ENCODE measurements at regions not wholly inside any gene's neighbourhood (a gene's known extent, or its start where the extent isn't known, plus 50 kb on each side); places are given as distances from the start of the nearest gene placed in this dataset.

DNA sequence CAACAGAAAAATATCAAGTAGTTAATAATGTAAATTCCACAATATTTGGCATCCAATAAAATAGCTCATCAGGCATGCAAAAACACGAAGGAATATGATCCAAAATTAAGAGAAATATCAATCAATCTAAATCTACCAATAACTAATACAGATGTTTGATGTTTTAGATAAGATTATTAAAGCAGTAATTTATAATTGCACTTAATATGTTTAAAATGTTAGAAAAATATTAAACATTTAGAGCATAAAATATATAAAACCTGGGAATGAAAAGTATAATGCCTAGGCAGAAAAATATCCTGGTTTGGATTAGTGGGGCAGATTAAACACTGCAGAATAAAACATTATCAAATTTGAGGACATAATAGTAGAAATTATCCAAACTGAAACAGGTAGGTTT lies 879.9 kb downstream of the FAM181B start:
- Histone ChIP-seq H3K9me3 (ENCODE audit: control insufficient read depth, low read length) (no peaks in the 10 kb centered on the region), H3K4me3 (ENCODE audit: low read length) (no peak overlapping the region), H3K4me1 (ENCODE audit: control insufficient read depth, insufficient read depth, low read length) (no peaks in the 10 kb centered on the region), H3K36me3 (ENCODE audit: control insufficient read depth, insufficient read depth, low read length) (no peaks in the 10 kb centered on the region), H3K9ac (ENCODE audit: extremely low read depth, low read length, poor library complexity, severe bottlenecking) (no peak overlapping the region), H3K27ac (ENCODE audit: low read depth, low read length) (no peak overlapping the region), H3K27me3 (ENCODE audit: control insufficient read depth, insufficient read depth, low read length, poor library complexity, severe bottlenecking) (no peaks in the 10 kb centered on the region)
- Mint-ChIP-seq H3K27ac (no peak overlapping the region), H3K9me3 (no peaks in the 10 kb centered on the region), H3K36me3 (ENCODE audit: low read depth) (no peaks in the 10 kb centered on the region), H3K4me1 (no peaks in the 10 kb centered on the region), H3K4me3 (no peak overlapping the region), H3K27me3 (ENCODE audit: insufficient read depth) (no peaks in the 10 kb centered on the region)
- DNase-seq, result no peak
- TF ChIP-seq, protein P1, sequence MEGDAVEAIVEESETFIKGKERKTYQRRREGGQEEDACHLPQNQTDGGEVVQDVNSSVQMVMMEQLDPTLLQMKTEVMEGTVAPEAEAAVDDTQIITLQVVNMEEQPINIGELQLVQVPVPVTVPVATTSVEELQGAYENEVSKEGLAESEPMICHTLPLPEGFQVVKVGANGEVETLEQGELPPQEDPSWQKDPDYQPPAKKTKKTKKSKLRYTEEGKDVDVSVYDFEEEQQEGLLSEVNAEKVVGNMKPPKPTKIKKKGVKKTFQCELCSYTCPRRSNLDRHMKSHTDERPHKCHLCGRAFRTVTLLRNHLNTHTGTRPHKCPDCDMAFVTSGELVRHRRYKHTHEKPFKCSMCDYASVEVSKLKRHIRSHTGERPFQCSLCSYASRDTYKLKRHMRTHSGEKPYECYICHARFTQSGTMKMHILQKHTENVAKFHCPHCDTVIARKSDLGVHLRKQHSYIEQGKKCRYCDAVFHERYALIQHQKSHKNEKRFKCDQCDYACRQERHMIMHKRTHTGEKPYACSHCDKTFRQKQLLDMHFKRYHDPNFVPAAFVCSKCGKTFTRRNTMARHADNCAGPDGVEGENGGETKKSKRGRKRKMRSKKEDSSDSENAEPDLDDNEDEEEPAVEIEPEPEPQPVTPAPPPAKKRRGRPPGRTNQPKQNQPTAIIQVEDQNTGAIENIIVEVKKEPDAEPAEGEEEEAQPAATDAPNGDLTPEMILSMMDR (conservative IDR thresholded peaks at IDR 0.05), result no peak
- no CpG with 5 or more reads among the region's 1 CpG for WGBS, 2 experiments (ENCODE audit: insufficient coverage in 1 of 2, insufficient read length in 1 of 2)

DNA sequence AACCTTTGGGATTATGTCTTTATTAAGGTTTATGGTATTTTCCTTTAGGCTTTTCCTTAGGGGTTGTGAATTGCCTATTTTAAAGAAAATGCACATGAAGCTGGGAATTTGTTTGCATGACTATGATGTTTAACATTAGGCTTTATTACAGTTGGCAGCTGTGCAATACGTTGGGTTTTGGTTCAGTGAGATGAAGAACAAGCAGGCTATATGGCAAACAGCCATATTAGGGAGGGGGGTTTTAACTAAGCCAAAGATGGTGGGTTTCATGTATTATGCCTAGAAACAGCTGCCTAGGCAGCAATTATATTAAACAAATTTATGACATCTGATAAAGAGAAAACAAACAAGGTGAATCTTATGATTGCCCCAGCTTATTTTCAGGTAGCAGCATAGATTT lies 880.8 kb downstream of the FAM181B start:
- TF ChIP-seq, protein P1 (conservative IDR thresholded peaks at IDR 0.05), result no peak
- DNase-seq, result no peak
- Mint-ChIP-seq H3K36me3 (ENCODE audit: low read depth) (no peaks in the 10 kb centered on the region), H3K4me3 (no peak overlapping the region), H3K27ac (no peak overlapping the region), H3K27me3 (ENCODE audit: insufficient read depth) (no peaks in the 10 kb centered on the region), H3K4me1 (no peaks in the 10 kb centered on the region), H3K9me3 (no peaks in the 10 kb centered on the region)
- 85 to 100% methylated on average over 1 of the region's 1 CpG for WGBS, 2 experiments (ENCODE audit: insufficient coverage in 1 of 2, insufficient read length in 1 of 2)
- Histone ChIP-seq H3K4me1 (ENCODE audit: control insufficient read depth, insufficient read depth, low read length) (no peaks in the 10 kb centered on the region), H3K9ac (ENCODE audit: extremely low read depth, low read length, poor library complexity, severe bottlenecking) (no peak overlapping the region), H3K9me3 (ENCODE audit: control insufficient read depth, low read length) (no peaks in the 10 kb centered on the region), H3K27ac (ENCODE audit: low read depth, low read length) (no peak overlapping the region), H3K27me3 (ENCODE audit: control insufficient read depth, insufficient read depth, low read length, poor library complexity, severe bottlenecking) (no peaks in the 10 kb centered on the region), H3K36me3 (ENCODE audit: control insufficient read depth, insufficient read depth, low read length) (no peaks in the 10 kb centered on the region), H3K4me3 (ENCODE audit: low read length) (no peak overlapping the region)

DNA sequence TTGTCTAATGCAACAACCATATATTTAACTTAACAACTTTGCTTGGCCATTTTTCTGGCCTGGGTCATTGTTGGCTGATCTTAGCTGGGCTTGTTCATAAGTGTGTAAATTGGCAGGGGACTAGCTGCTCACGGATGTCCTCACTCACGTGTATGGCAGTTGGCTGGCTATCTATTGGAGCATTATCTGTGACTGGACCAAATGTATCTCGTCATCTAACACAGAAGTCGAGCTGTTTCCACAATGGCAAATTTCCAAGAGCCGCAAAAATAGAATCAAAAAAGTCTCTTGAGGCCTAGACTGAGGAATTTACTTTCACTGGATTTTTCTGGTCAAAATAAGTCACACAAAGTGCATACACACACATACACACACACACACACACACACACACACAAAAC lies 893.3 kb downstream of the FAM181B start:
- Mint-ChIP-seq H3K9me3 (no peaks in the 10 kb centered on the region), H3K36me3 (ENCODE audit: low read depth) (no peaks in the 10 kb centered on the region), H3K4me3 (no peak overlapping the region), H3K27me3 (ENCODE audit: insufficient read depth) (no peaks in the 10 kb centered on the region), H3K4me1 (peaks cover 8% of the 10 kb centered on the region), H3K27ac (no peak overlapping the region)
- no peak overlapping the region for H3K27ac ChIP-seq (ENCODE audit: low read depth, low read length)
- TF ChIP-seq, protein P1 (conservative IDR thresholded peaks at IDR 0.05), result no peak
- no peak overlapping the region for H3K4me3 ChIP-seq (ENCODE audit: low read length)
- no peak overlapping the region for H3K9ac ChIP-seq (ENCODE audit: extremely low read depth, low read length, poor library complexity, severe bottlenecking)
- no peaks in the 10 kb centered on the region for H3K9me3 ChIP-seq (ENCODE audit: control insufficient read depth, low read length)
- no peak for DNase-seq
- 91 to 92% methylated on average over 4 to 5 of the region's 5 CpGs for WGBS, 2 experiments (ENCODE audit: insufficient coverage in 1 of 2, insufficient read length in 1 of 2)
- no peaks in the 10 kb centered on the region for H3K36me3 ChIP-seq (ENCODE audit: control insufficient read depth, insufficient read depth, low read length)
- no peaks in the 10 kb centered on the region for H3K4me1 ChIP-seq (ENCODE audit: control insufficient read depth, insufficient read depth, low read length)
- H3K27me3 ChIP-seq (ENCODE audit: control insufficient read depth, insufficient read depth, low read length, poor library complexity, severe bottlenecking), result no peaks in the 10 kb centered on the region

Data from endodermal cell (in vitro differentiated cells).